Effector CD4-positive, alpha-beta T cell (primary cell): ENCODE measurements at regions not wholly inside any gene's neighbourhood (a gene's known extent, or its start where the extent isn't known, plus 50 kb on each side); places are given as distances from the start of the nearest gene placed in this dataset.

Experiments
- DNase-seq: peaks from one replicate; pipeline ENCODE4 v3.0.0-alpha.2; 2020

GRCh38 chr10:4569151-4569550 lies 256.9 kb upstream of the AKR1E2 start:
- DNase-seq, result no peak

GRCh38 chr10:4568731-4569130 lies 257.3 kb upstream of the AKR1E2 start:
- no peak for DNase-seq

GRCh38 chr10:4568086-4568485 lies 257.9 kb upstream of the AKR1E2 start:
- DNase-seq, result no peak

- DNase-seq, result no peak
These were observed 258.4 kb upstream of the AKR1E2 start for GRCh38 chr10:4567637-4568036.

GRCh38 chr10:4566011-4566410 lies 260.0 kb upstream of the AKR1E2 start:
- no peak for DNase-seq

- DNase-seq, result no peak
These were observed 264.7 kb upstream of the AKR1E2 start for GRCh38 chr10:4561296-4561695.

- DNase-seq, result no peak
These were observed 268.5 kb upstream of the AKR1E2 start for GRCh38 chr10:4557469-4557868.

- no peak for DNase-seq
These were observed 269.5 kb upstream of the AKR1E2 start for GRCh38 chr10:4556527-4556926.

GRCh38 chr10:4555920-4556319 lies 270.1 kb upstream of the AKR1E2 start:
- DNase-seq, result no peak

- DNase-seq, result no peak
These were observed 276.8 kb upstream of the AKR1E2 start for GRCh38 chr10:4549139-4549653.

- no peak for DNase-seq
These were observed 279.1 kb upstream of the AKR1E2 start for GRCh38 chr10:4546931-4547330.

GRCh38 chr10:4546500-4546899 lies 279.5 kb upstream of the AKR1E2 start:
- DNase-seq, result no peak

GRCh38 chr10:4545062-4545461 lies 280.9 kb upstream of the AKR1E2 start:
- DNase-seq, result no peak

- no peak for DNase-seq
These were observed 282.0 kb upstream of the AKR1E2 start for GRCh38 chr10:4543938-4544533.

- DNase-seq, result no peak
These were observed 284.7 kb upstream of the AKR1E2 start for GRCh38 chr10:4541292-4541691.

GRCh38 chr10:4538016-4538415 lies 288.0 kb upstream of the AKR1E2 start:
- DNase-seq, result no peak

GRCh38 chr10:4535521-4535920 lies 290.5 kb upstream of the AKR1E2 start:
- DNase-seq, result no peak

- DNase-seq, result no peak
These were observed 292.4 kb upstream of the AKR1E2 start for GRCh38 chr10:4533621-4534020.

- DNase-seq, result no peak
These were observed 293.0 kb upstream of the AKR1E2 start for GRCh38 chr10:4532976-4533375.

GRCh38 chr10:4532467-4532866 lies 293.5 kb upstream of the AKR1E2 start:
- no peak for DNase-seq

GRCh38 chr10:4532011-4532410 lies 294.0 kb upstream of the AKR1E2 start:
- no peak for DNase-seq

- no peak for DNase-seq
These were observed 296.7 kb upstream of the AKR1E2 start for GRCh38 chr10:4529266-4529665.

- no peak for DNase-seq
These were observed 298.6 kb upstream of the AKR1E2 start for GRCh38 chr10:4527281-4527970.

GRCh38 chr10:4526311-4526731 lies 299.7 kb upstream of the AKR1E2 start:
- DNase-seq, result no peak

GRCh38 chr10:4525103-4525502 lies 300.9 kb upstream of the AKR1E2 start:
- DNase-seq, result no peak
